ENCODE measurements at regions not wholly inside any gene's neighbourhood (a gene's known extent, or its start where the extent isn't known, plus 50 kb on each side); places are given as distances from the start of the nearest gene placed in this dataset.

- no peak for DNase-seq
- TF ChIP-seq CTCF (IDR thresholded peaks at IDR 0.05 in 8 of 11, conservative IDR thresholded peaks at IDR 0.05 in 3 of 11) (no peak), POLR2A (IDR thresholded peaks at IDR 0.05) (no peak), POLR2AphosphoS5 (IDR thresholded peaks at IDR 0.05) (no peak)
- peaks cover 0 to 18% (median 15%) of the 10 kb centered on the region in 8 donors for H3K9me3 ChIP-seq
- 52 to 67% (median 62%) methylated on average over 5 of the region's 5 CpGs for WGBS, 5 donors
- intact Hi-C loops (cut with DNase I; ENCODE audit: low total_unique reads), result no loop called here
- no peaks in the 10 kb centered on the region for H3K36me3 ChIP-seq
- H3K27me3 ChIP-seq (replicated peaks in 1 of 7), result peaks cover 0 to 3% (median 0%) of the 10 kb centered on the region in 7 donors
- peaks cover 10 to 80% (median 48%) of the 10 kb centered on the region in 6 donors for H3K4me1 ChIP-seq
- H3K4me3 ChIP-seq, result peak overlapping the region in 1 of 8 donors; percentile 60
- peak overlapping the region in 7 of 8 donors; percentile 80 to 95 (median 92) for H3K27ac ChIP-seq
These were observed 136.0 kb upstream of the NAMPT start for GRCh38 chr7:106420736-106421135.

GRCh38 chr7:106420210-106420609 lies 135.4 kb upstream of the NAMPT start:
- Histone ChIP-seq H3K36me3 (no peaks in the 10 kb centered on the region), H3K4me3 (peak overlapping the region in 1 of 8 donors; percentile 60), H3K4me1 (peaks cover 5 to 75% (median 44%) of the 10 kb centered on the region in 6 donors), H3K27ac (peak overlapping the region in 7 of 8 donors; percentile 80 to 95 (median 92)), H3K9me3 (peaks cover 0 to 23% (median 17%) of the 10 kb centered on the region in 8 donors), H3K27me3 (replicated peaks in 1 of 7) (peaks cover 0 to 3% (median 0%) of the 10 kb centered on the region in 7 donors)
- TF ChIP-seq POLR2AphosphoS5 (IDR thresholded peaks at IDR 0.05), result no peak
- TF ChIP-seq CTCF (IDR thresholded peaks at IDR 0.05 in 8 of 11, conservative IDR thresholded peaks at IDR 0.05 in 3 of 11), result no peak
- no peak for TF ChIP-seq POLR2A (IDR thresholded peaks at IDR 0.05)
- intact Hi-C loops (cut with DNase I; ENCODE audit: low total_unique reads), result no loop called here
- no peak for DNase-seq
- 53 to 83% (median 70%) methylated on average over 2 of the region's 2 CpGs for WGBS, 5 donors

GRCh38 chr7:106419455-106420182 lies 134.8 kb upstream of the NAMPT start:
- Histone ChIP-seq H3K4me1 (peaks cover 3 to 69% (median 38%) of the 10 kb centered on the region in 6 donors), H3K27ac (peak overlapping the region in 5 of 8 donors; percentile 86 to 95 (median 92)), H3K4me3 (peak overlapping the region in 1 of 8 donors; percentile 60), H3K9me3 (peaks cover 0 to 24% (median 17%) of the 10 kb centered on the region in 8 donors), H3K36me3 (no peaks in the 10 kb centered on the region), H3K27me3 (replicated peaks in 1 of 7) (peaks cover 0 to 3% (median 0%) of the 10 kb centered on the region in 7 donors)
- WGBS, 5 donors, result 87 to 95% (median 93%) methylated on average over 9 of the region's 9 CpGs
- DNase-seq, result no peak
- TF ChIP-seq CTCF (IDR thresholded peaks at IDR 0.05 in 8 of 11, conservative IDR thresholded peaks at IDR 0.05 in 3 of 11), result no peak
- no peak for TF ChIP-seq POLR2AphosphoS5 (IDR thresholded peaks at IDR 0.05)
- TF ChIP-seq POLR2A (IDR thresholded peaks at IDR 0.05), result no peak
- intact Hi-C loops (cut with DNase I; ENCODE audit: low total_unique reads), result no loop called here

DNA sequence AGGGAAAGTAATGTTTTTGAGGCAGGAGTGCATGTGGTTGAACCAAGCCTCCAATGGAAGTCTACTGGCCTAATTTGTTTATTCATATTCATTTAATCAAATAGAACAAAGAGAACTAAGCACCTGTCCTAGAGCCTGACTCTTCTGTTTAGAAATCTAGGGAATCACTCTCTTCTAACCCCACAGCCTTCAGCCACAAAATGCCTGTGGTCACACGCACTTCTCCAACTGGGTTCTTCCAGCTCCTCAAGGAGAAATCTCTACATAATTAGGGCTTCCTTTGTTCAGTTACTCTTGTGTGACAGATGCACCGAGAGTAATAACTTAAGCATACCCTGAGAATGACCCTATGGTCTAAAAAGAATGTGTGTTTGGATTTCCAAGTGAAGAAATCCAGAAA lies 133.7 kb upstream of the NAMPT start:
- H3K27ac ChIP-seq, result peak overlapping the region; percentile 29 to 95 (median 82)
- H3K4me3 ChIP-seq, result peak overlapping the region in 1 of 8 donors; percentile 60
- TF ChIP-seq POLR2AphosphoS5 (IDR thresholded peaks at IDR 0.05) (no peak), CTCF (IDR thresholded peaks at IDR 0.05 in 8 of 11, conservative IDR thresholded peaks at IDR 0.05 in 3 of 11) (no peak), POLR2A (IDR thresholded peaks at IDR 0.05) (no peak)
- no peaks in the 10 kb centered on the region for H3K36me3 ChIP-seq
- intact Hi-C loops (cut with DNase I; ENCODE audit: low total_unique reads), result no loop called here
- H3K27me3 ChIP-seq (replicated peaks in 1 of 7), result no peaks in the 10 kb centered on the region
- H3K4me1 ChIP-seq, result peaks cover 0 to 58% (median 31%) of the 10 kb centered on the region in 6 donors
- 52 to 89% (median 63%) methylated on average over 2 of the region's 2 CpGs for WGBS, 5 donors
- peaks cover 0 to 24% (median 17%) of the 10 kb centered on the region in 8 donors for H3K9me3 ChIP-seq
- DNase-seq, result no peak

Data from spleen (tissue), 11 donors.